Calu3 (cell line): ENCODE measurements at regions not wholly inside any gene's neighbourhood (a gene's known extent, or its start where the extent isn't known, plus 50 kb on each side); places are given as distances from the start of the nearest gene placed in this dataset.

ENCODE experiments used
- BruUV-seq: library from RNA; stranded (reverse); fragments of 400-500 nt; replicated peaks from 2 replicates; lab custom pipeline; 2021; lab: Mats Ljungman, UMichigan
- CTCF ChIA-PET: fragments of 300-600 bp; sonication (Branson Sonifier 250); formaldehyde crosslinking; loops from one replicate; lab custom pipeline; 2022; ENCODE audit warnings: antibody characterized with exemption; lab: Charles Lee
- DNase-seq: peaks from one replicate; pipeline ENCODE4 v3.0.0; 2022
- H3K27ac Mint-ChIP-seq: one replicate; pipeline ENCODE4 v1.8.0; 2022; ENCODE audit warnings: mixed read lengths; ENCODE audit not compliant: unreplicated experiment
- H3K27me3 Mint-ChIP-seq: one replicate; pipeline ENCODE4 v1.8.0; 2022; ENCODE audit warnings: mixed read lengths; ENCODE audit not compliant: unreplicated experiment
- H3K36me3 Mint-ChIP-seq: one replicate; pipeline ENCODE4 v1.8.0; 2022; ENCODE audit warnings: mild to moderate bottlenecking, moderate library complexity, mixed read lengths; ENCODE audit not compliant: insufficient read depth, unreplicated experiment
- H3K4me1 Mint-ChIP-seq: one replicate; pipeline ENCODE4 v1.8.0; 2022; ENCODE audit warnings: mild to moderate bottlenecking, low read depth, mixed read lengths; ENCODE audit not compliant: unreplicated experiment
- H3K4me3 Mint-ChIP-seq: one replicate; pipeline ENCODE4 v1.8.0; 2022; ENCODE audit warnings: mild to moderate bottlenecking, low read depth, moderate library complexity, mixed read lengths; ENCODE audit not compliant: unreplicated experiment
- H3K9me3 Mint-ChIP-seq: one replicate; pipeline ENCODE4 v1.8.0; 2022; ENCODE audit warnings: low read depth, mixed read lengths; ENCODE audit not compliant: unreplicated experiment
- intact Hi-C: fragments of 100-400 bp; cut with micrococcal nuclease; formaldehyde crosslinking; loops from one replicate; pipeline ENCODE4 v1.10.0; 2022; ENCODE audit not compliant: unreplicated experiment
- TF ChIP-seq, protein P1 (sequence below): fragments of 200-600 bp; IDR thresholded peaks from one replicate; pipeline ENCODE4 v1.8.0; 2022; ENCODE audit warnings: antibody characterized with exemption; ENCODE audit not compliant: unreplicated experiment

DNA sequence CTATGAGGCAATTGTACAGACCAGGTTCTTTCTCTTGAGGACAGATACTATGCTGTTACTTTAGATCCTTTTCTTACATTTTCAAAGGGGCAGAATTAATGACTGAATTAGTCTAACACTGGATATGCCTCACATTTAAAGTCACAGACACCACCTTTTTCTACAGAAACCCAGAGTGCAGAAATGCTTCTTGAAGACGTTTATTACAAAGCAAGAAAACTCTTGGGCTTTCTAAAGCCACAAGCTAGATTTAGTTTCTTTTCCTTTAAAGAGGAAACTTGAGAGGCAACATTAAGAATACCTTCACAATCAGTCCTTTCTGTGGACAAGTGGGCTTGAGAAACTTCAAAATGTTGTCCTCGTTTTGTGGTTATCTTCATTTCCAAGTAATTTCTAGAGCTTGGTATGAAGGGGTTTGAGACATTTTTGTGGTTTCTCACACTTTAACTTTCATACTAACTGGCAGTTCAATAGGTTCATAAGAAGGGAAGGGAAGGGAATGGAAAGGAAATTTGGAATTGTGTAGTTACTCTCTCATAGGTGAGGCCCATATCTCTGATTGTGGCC, 527.4 kb downstream of the RASEF start:
- Mint-ChIP-seq H3K4me3 (no peak overlapping the region), H3K9me3 (no peaks in the 10 kb centered on the region), H3K27me3 (no peaks in the 10 kb centered on the region), H3K27ac (no peak overlapping the region), H3K4me1 (no peaks in the 10 kb centered on the region), H3K36me3 (no peaks in the 10 kb centered on the region)
- BruUV-seq = no TSS peak
- TF ChIP-seq, protein P1, sequence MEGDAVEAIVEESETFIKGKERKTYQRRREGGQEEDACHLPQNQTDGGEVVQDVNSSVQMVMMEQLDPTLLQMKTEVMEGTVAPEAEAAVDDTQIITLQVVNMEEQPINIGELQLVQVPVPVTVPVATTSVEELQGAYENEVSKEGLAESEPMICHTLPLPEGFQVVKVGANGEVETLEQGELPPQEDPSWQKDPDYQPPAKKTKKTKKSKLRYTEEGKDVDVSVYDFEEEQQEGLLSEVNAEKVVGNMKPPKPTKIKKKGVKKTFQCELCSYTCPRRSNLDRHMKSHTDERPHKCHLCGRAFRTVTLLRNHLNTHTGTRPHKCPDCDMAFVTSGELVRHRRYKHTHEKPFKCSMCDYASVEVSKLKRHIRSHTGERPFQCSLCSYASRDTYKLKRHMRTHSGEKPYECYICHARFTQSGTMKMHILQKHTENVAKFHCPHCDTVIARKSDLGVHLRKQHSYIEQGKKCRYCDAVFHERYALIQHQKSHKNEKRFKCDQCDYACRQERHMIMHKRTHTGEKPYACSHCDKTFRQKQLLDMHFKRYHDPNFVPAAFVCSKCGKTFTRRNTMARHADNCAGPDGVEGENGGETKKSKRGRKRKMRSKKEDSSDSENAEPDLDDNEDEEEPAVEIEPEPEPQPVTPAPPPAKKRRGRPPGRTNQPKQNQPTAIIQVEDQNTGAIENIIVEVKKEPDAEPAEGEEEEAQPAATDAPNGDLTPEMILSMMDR = no peak
- intact Hi-C loops = no loop called here
- DNase-seq = no peak
- CTCF ChIA-PET = no interaction called here

- H3K4me1 Mint-ChIP-seq = no peaks in the 10 kb centered on the region
- no peak overlapping the region for H3K4me3 Mint-ChIP-seq
- H3K27me3 Mint-ChIP-seq = no peaks in the 10 kb centered on the region
- intact Hi-C loops = no loop called here
- CTCF ChIA-PET = no interaction called here
- no peak overlapping the region for H3K27ac Mint-ChIP-seq
- DNase-seq = no peak
- H3K36me3 Mint-ChIP-seq = no peaks in the 10 kb centered on the region
- no peaks in the 10 kb centered on the region for H3K9me3 Mint-ChIP-seq
- TF ChIP-seq, protein P1 = no peak
- BruUV-seq = no TSS peak
Observed at GRCh38 chr9:82538634-82539033, 524.3 kb downstream of the RASEF start.

DNA sequence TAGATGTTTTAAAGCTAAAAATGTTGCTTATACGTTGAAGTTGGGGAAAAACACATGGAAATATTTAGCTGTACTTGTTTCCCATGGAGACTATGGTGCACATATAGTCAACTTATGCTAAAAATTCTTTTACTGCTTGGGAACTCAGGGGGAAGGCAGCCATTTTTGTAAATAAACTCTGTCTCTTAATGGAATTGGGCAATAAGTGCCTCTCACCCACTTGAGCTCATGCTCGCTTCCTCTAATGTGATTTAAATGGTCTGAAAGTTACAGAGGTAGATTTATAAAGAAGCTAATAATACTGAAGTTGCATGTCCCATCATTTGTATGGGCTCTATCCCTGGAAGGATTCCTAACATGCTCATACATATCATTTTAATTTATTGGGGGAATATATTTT, 523.8 kb downstream of the RASEF start:
- no peak overlapping the region for H3K4me3 Mint-ChIP-seq
- no peaks in the 10 kb centered on the region for H3K9me3 Mint-ChIP-seq
- H3K4me1 Mint-ChIP-seq = no peaks in the 10 kb centered on the region
- CTCF ChIA-PET = interaction anchor here (0.6 kb wide), 1 partner anchor 29 kb away, joined by 7 read pairs; no protein-coding TSS in a partner anchor
- no peaks in the 10 kb centered on the region for H3K27me3 Mint-ChIP-seq
- DNase-seq = no peak
- no peaks in the 10 kb centered on the region for H3K36me3 Mint-ChIP-seq
- TF ChIP-seq, protein P1 = no peak
- intact Hi-C loops = no loop called here
- no peak overlapping the region for H3K27ac Mint-ChIP-seq
- no TSS peak for BruUV-seq

DNA sequence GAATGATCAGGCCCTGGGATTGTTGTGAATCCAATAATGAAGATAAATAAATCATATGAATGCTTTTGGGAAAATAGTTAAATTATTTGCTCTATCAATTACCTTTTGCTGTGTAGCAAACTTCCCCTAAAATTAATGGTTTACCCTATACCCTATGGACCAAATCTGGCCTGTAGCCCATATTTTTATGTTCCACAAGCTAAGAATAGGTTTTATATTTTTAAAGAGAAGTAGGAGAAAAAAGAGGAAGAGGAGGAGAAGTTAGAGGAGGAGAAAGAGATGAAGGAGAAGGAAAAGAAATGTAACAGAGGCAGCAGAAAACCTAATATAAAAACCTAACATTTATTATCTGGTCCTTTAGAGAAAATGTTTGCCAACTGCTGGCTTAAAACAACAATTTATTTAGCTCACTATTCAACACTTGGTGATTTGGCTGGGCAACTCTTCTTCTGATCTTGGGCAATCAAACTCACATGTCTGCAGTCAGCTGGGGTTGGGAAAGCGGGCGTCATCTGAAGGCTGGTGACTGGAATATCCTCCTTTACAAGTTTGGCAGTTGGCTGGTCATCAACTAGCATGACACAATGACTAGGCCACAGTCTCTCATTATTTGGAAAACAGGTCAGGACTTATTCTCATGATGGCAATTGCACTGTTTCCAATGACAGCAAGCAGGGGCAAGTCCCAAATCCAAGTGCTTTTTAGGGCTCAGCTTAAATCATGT, 522.9 kb downstream of the RASEF start:
- Mint-ChIP-seq H3K4me1 (no peaks in the 10 kb centered on the region), H3K27ac (no peak overlapping the region), H3K36me3 (no peaks in the 10 kb centered on the region), H3K4me3 (no peak overlapping the region), H3K27me3 (no peaks in the 10 kb centered on the region), H3K9me3 (no peaks in the 10 kb centered on the region)
- TF ChIP-seq, protein P1 = no peak
- intact Hi-C loops = no loop called here
- no peak for DNase-seq
- CTCF ChIA-PET = no interaction called here
- no TSS peak for BruUV-seq
